ENCODE measurements at regions not wholly inside any gene's neighbourhood (a gene's known extent, or its start where the extent isn't known, plus 50 kb on each side); places are given as distances from the start of the nearest gene placed in this dataset.

- no peak for ATAC-seq (ENCODE audit: low FRiP score)
- TF ChIP-seq CTCF (IDR thresholded peaks at IDR 0.05), result no peak
Observed at GRCh38 chr4:34676400-34676799, 1567.9 kb downstream of the ARAP2 start.

GRCh38 chr4:34678431-34678830, 1565.9 kb downstream of the ARAP2 start:
- TF ChIP-seq CTCF (IDR thresholded peaks at IDR 0.05), result no peak
- no peak for DNase-seq (ENCODE audit: low spot score)

More at GRCh38 chr4:34676400-34676799, 1567.9 kb downstream of the ARAP2 start:
- DNase-seq (ENCODE audit: low spot score), result no peak

GRCh38 chr4:34679228-34679627, 1565.1 kb downstream of the ARAP2 start:
- DNase-seq (ENCODE audit: low spot score) (no peak), ATAC-seq (ENCODE audit: low FRiP score) (no peak)
- no peak for TF ChIP-seq CTCF (IDR thresholded peaks at IDR 0.05)

More at GRCh38 chr4:34678431-34678830, 1565.9 kb downstream of the ARAP2 start:
- ATAC-seq (ENCODE audit: low FRiP score), result no peak

- ATAC-seq (ENCODE audit: low FRiP score), result no peak
- DNase-seq (ENCODE audit: low spot score), result no peak
- TF ChIP-seq CTCF (IDR thresholded peaks at IDR 0.05), result no peak
Observed at GRCh38 chr4:34709564-34709963, 1534.8 kb downstream of the ARAP2 start.

- TF ChIP-seq CTCF (IDR thresholded peaks at IDR 0.05), result no peak
- no peak for ATAC-seq (ENCODE audit: low FRiP score)
- DNase-seq (ENCODE audit: low spot score), result no peak
Observed at GRCh38 chr4:34718576-34719245, 1525.6 kb downstream of the ARAP2 start.

GRCh38 chr4:34720571-34720970, 1523.7 kb downstream of the ARAP2 start:
- TF ChIP-seq CTCF (IDR thresholded peaks at IDR 0.05), result no peak
- DNase-seq (ENCODE audit: low spot score), result no peak
- ATAC-seq (ENCODE audit: low FRiP score), result no peak

GRCh38 chr4:34721835-34722234, 1522.5 kb downstream of the ARAP2 start:
- no peak for TF ChIP-seq CTCF (IDR thresholded peaks at IDR 0.05)
- DNase-seq (ENCODE audit: low spot score), result no peak
- ATAC-seq (ENCODE audit: low FRiP score), result no peak

Measured in omental fat pad (tissue), 3 donors.